RWPE1 (cell line): ENCODE measurements at regions not wholly inside any gene's neighbourhood (a gene's known extent, or its start where the extent isn't known, plus 50 kb on each side); places are given as distances from the start of the nearest gene placed in this dataset.

ENCODE experiments used
- CTCF ChIA-PET: fragments of 350-600 bp; sonication (Branson Sonifier 250); formaldehyde crosslinking; extraction: SDS; loops from one replicate; lab custom pipeline; 2021; lab: Yijun Ruan, JAX
- POLR2A ChIA-PET: fragments of 400-600 bp; formaldehyde crosslinking; extraction: SDS; loops from one replicate; lab custom pipeline; 2020; ENCODE audit warnings: antibody characterized with exemption; ENCODE audit not compliant: low non-redundant PET; lab: Yijun Ruan, JAX
- DNase-seq: peaks from one replicate; pipeline ENCODE4 v3.0.0; 2012; ENCODE audit warnings: low spot score
- H3K27ac ChIP-seq: fragments of 450-650 bp; 2 replicates; pipeline ENCODE4 v1.5.1; 2017
- TF ChIP-seq, protein P1 (sequence below): fragments of 450-650 bp; conservative IDR thresholded peaks from 2 replicates; pipeline ENCODE4 v1.5.1; 2017; ENCODE audit warnings: low read depth, mild to moderate bottlenecking

DNA sequence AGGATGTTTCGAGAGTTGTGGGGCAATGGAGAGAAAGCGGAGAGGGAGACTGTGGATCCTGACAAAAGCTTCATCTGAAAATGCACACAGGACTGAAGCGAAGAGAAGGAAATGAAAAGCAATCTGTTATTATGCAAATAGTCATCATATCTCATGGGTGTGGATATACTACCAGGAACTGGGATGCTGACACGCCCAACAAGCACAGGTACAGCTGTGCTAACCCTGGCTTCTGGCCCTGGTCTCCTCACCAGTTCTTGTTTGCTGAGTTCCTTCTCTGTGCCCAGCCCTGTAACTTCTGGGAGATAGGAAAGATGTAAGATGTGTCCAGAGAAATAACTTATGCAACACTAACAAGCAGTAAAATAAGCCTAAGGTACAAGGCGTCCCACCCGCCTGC is 358.8 kb downstream of the CMPK2 start:
- ChIA-PET CTCF (no interaction called here), POLR2A (no interaction called here)
- DNase-seq: no peak

DNA sequence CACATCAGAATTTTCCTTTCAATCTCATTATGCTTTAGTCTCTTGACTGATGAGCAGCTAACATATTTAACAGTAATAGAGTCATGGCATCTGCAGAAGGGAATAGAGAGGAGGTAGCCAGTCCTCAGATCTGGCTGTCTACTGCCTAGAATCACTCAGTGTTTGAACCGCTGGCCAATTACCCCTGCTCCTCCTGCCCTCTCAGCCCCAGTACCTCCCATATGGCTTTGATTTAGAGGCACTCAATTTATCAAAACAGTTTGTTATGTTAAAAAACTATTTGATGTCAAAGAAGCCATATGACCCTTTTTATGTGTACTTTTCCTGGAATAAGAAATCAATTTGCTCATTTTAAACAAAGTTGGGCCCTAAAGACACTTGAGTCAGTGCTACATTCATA is 355.2 kb downstream of the CMPK2 start:
- CTCF ChIA-PET: interaction anchor here (0.6 kb wide), 1 partner anchor 1512 kb away, joined by 3 read pairs; no protein-coding TSS in a partner anchor
- POLR2A ChIA-PET: no interaction called here
- TF ChIP-seq, protein P1, sequence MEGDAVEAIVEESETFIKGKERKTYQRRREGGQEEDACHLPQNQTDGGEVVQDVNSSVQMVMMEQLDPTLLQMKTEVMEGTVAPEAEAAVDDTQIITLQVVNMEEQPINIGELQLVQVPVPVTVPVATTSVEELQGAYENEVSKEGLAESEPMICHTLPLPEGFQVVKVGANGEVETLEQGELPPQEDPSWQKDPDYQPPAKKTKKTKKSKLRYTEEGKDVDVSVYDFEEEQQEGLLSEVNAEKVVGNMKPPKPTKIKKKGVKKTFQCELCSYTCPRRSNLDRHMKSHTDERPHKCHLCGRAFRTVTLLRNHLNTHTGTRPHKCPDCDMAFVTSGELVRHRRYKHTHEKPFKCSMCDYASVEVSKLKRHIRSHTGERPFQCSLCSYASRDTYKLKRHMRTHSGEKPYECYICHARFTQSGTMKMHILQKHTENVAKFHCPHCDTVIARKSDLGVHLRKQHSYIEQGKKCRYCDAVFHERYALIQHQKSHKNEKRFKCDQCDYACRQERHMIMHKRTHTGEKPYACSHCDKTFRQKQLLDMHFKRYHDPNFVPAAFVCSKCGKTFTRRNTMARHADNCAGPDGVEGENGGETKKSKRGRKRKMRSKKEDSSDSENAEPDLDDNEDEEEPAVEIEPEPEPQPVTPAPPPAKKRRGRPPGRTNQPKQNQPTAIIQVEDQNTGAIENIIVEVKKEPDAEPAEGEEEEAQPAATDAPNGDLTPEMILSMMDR: no peak
- DNase-seq: no peak
- no peak overlapping the region for H3K27ac ChIP-seq

More for the DNA sequence above, 358.8 kb downstream of the CMPK2 start:
- TF ChIP-seq, protein P1: no peak
- peak overlapping the region; percentile 82 for H3K27ac ChIP-seq

DNA sequence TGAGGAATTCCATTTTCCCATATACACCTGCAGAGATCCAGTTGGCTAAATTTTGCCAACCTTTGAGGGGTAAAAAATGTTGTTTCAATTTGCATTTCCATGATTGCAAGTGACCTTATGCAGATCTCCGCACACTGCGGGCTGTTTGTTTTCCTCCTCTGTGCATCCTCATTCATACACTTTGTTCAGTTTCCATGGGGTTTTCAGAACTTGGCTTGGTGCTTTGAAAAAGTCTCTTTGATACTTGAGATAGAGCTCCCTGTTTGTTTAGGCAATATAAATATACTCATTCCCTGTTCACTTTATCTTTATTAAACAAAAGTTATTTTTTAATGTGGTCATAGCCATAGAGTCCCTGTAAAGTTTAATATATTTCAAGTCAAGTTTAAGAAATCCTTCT is 353.1 kb downstream of the CMPK2 start:
- POLR2A ChIA-PET: no interaction called here
- H3K27ac ChIP-seq: no peak overlapping the region
- no peak for DNase-seq
- TF ChIP-seq, protein P1: no peak
- CTCF ChIA-PET: no interaction called here

DNA sequence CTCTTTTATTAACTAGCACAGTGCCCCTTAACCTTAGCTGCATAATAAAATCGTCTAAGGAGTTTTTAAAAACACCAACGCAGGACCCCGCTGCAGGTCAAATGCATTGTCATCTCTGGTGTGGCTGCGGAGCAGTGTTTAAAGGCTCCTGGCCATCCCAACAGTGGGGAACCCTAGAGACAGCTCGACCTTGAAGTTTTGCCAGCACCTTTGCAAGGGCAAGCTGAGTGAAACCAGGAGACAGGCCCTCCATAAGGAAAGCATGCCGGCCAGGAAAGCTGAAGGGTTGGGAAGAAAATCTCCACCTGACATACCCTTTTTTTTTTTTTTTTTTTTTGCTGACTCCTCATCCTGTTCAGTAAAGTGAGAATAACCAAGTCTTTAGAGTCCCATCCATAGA is 349.0 kb downstream of the CMPK2 start:
- TF ChIP-seq, protein P1: no peak
- POLR2A ChIA-PET: no interaction called here

DNA sequence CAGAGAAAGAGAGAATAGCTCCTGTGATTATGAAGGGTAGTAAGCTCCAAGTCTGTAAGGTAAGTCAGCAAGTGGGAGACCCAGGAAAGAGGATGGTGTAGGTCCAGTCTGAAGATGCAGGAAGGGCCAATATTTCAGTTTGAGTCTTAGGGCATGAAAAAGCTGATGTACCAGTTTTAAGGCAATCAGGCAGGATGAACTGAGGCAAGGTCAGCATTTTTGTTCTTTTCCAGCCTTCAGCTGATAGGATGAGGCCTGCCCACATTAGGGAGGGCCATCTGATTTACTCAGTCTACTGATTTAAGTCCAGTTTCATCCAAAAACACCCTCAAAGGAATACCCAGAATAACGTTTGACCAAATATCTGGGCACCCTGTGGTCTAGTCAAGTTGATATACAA is 347.3 kb downstream of the CMPK2 start:
- ChIA-PET CTCF (no interaction called here), POLR2A (no interaction called here)
- TF ChIP-seq, protein P1: no peak
- no peak overlapping the region for H3K27ac ChIP-seq
- DNase-seq: no peak

More for the DNA sequence above, 349.0 kb downstream of the CMPK2 start:
- CTCF ChIA-PET: interaction anchor here (0.5 to 0.6 kb wide), 2 partner anchors 144 to 258 kb away, joined by 3 read pairs; no protein-coding TSS in a partner anchor
- DNase-seq: no peak
- no peak overlapping the region for H3K27ac ChIP-seq

DNA sequence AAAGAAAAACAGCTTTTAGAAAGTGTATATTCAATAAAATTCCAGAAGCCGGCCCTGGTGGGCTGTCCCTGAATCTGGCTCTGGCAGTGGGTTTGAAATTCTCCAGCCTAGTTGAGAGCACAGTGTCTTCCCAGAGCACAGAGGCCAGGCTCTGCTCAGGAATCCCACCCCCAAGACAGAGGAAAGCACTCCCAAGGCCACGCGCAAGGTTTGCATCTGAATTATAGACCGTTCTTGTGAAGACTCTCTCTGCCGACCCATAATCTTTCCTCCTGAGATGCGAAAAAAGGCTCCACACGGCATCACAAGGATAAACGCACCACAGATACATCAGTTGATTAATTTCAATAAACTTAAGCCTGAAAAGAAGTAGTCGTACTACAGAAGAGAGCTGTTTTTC is 342.2 kb downstream of the CMPK2 start:
- H3K27ac ChIP-seq: no peak overlapping the region
- TF ChIP-seq, protein P1: no peak
- ChIA-PET POLR2A (no interaction called here), CTCF (no interaction called here)
- DNase-seq: no peak
